Germinal center (tissue), 1 donor: ENCODE measurements at regions not wholly inside any gene's neighbourhood (a gene's known extent, or its start where the extent isn't known, plus 50 kb on each side); places are given as distances from the start of the nearest gene placed in this dataset.

Source experiments
- DNase-seq: peaks from one replicate; pipeline ENCODE4 v3.0.0; 2012; ENCODE audit warnings: mixed read lengths, low spot score

DNA sequence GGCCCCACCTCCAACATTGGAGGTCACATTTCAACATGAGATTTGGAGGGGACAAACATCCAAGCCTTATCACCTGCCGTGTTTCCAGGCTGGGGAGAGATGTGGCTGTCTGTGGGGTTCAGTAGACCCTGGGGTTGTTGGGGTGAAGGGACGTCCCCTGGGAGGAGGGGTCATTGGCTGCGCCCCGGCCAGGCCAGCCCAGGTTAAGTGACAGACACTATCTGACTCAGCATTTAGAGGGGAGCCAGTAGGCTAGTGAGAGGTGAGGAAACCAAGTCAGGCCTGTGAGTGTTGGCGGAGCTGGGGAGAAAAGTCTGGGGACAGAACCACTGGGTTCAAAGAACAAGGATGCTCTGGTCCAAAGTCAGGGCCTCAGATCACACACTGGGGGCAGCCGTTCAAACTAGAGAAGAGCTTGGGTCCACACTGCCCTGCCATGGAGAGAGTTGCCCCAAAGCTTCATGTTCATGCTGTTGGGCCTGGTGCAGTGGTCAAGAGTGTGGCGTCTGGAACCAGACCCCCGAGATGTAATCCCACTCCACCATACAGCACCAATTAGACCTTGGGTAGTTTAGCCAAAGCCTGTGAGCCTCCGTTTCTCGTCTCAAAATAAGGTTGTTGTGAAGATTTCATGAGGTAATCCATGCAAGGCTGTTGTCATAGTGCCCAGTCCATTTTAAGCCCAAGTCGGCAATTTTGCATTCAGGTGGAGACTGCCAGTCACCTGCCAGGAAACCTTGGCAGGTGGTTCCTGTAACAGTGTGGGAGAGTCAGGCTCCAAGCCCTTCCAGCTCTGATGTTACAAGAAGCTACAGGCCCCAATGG is 1289.6 kb downstream of the TBC1D22A start:
- no peak for DNase-seq

GRCh38 chr22:48050836-48051235 is 1288.4 kb downstream of the TBC1D22A start:
- DNase-seq = no peak

GRCh38 chr22:48049116-48049515 is 1286.7 kb downstream of the TBC1D22A start:
- DNase-seq = no peak

GRCh38 chr22:48047722-48048500 is 1285.5 kb downstream of the TBC1D22A start:
- DNase-seq = no peak

DNA sequence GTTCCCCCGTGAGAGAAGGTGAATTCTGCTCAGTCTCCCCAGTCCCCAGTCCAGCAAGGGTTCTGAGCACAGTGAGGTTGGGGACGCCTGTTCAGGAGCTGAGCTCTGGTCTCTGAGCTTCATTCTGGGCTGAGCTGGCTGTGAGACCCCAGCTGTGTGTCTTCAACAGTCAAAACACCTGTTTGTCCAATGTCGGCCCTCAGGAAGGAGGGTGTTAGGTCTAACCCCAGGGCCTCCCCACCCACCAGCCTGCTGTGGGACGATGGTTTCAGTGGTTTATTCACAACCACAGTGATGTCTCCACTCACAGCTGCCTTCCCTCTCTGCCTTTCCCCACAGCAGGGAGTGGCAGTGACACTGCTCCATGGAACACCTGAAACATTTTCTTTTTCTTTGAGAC is 1282.9 kb downstream of the TBC1D22A start:
- no peak for DNase-seq

DNA sequence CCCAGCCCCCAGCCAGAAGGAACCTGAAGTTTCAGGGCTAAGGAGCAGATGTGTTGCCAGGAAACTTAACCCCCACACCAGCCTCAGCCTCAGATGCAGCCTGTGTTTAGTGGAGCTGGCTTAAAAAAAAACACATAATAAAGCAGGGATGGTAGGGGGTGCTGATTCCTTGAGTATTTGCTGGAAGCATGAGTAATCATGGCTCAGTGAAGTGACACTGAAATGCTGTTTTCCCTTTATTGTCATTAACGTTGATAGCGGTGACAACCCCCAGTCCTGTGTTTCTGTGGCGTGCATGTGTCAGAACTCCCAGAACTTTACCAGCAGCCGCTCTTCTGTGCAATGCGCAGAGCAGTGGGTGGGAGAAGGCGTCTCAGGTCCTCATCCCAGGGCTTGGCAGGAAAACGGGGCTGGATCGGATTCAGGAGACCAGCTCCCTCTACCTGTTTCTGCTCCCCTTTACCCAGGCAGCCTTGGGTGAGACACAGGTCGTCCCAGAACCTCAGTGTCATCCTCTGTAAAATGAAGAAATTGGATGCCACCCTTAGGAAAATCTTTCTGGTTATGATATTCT is 1282.1 kb downstream of the TBC1D22A start:
- no peak for DNase-seq

GRCh38 chr22:48043581-48043980 is 1281.1 kb downstream of the TBC1D22A start:
- DNase-seq = no peak

- DNase-seq = no peak
Measured at GRCh38 chr22:48042621-48043395, 1280.4 kb downstream of the TBC1D22A start.

DNA sequence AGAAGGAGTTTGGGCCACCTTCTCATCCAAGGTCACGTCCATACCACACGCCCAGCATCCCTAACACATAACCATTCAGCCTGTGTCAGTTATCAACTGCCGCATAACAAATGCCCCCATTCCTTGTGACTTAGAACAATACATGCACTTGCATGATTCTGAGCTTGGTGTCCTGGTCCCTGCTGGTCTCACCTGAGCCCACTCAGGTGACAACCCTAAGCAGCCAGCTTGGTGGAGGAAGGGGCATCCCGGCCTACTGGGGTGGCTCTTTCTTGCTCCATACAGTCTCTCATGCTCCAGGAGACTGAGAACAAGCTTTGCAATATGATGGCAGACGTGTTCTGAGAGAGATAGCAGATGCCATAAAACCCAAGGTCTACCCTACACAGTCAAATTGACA is 1276.9 kb downstream of the TBC1D22A start:
- DNase-seq = no peak

DNA sequence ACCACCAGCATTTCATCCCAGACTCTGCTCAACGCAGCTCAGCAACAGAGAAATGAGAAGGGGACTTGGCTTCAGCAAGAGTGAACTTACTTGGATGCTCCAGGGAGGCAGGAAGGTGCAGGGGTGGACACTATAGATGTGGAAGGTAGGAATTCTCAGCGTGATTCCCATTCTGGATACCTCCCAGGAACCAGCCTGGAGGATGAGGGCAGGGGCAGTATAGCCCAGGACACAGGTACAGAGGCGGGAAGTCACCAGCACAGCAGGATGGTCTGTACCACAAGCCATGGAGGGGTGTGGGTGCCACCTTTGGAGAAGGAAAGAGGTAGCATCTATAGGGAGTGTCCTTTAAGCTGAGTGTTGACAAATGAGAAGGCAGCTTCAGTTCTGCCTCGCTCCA is 1275.2 kb downstream of the TBC1D22A start:
- DNase-seq = no peak

DNA sequence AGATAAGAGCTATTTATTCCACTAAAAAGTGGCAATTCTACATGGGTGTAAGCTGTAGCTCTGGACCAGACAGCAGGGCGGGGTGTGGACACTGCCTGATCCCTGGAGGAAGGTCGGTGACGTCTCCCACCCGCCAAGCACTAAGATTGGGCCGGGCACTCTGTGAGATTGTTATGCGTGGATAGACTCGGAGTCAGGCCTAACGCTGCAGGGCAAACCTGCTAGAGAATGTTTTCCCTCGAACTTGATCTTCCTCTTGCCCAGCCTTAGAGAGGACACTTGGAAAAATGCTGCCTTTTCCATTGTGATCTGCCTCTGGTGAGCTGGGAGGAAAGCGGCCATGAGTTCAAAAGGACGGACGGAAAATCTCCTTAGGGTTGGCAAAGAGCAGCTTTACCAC is 1273.4 kb downstream of the TBC1D22A start:
- no peak for DNase-seq

DNA sequence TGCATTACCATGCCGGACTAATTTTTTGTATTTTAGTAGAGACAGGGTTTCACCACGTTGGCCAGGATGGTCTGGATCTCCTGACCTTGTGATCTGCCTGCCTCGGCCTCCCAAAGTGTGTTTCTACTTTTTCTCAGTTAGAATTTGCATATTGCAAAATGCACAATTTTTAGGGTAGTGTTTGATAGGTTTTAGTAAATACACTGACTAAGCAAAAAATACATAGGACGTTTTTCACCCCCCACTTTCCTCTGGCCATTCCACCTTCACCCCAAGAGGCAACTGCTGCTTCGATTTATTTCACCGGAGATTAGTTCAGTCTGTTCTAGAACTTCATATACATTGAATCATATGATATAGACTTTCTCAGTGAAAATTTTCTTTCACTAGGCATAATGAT is 1269.1 kb downstream of the TBC1D22A start:
- no peak for DNase-seq

DNA sequence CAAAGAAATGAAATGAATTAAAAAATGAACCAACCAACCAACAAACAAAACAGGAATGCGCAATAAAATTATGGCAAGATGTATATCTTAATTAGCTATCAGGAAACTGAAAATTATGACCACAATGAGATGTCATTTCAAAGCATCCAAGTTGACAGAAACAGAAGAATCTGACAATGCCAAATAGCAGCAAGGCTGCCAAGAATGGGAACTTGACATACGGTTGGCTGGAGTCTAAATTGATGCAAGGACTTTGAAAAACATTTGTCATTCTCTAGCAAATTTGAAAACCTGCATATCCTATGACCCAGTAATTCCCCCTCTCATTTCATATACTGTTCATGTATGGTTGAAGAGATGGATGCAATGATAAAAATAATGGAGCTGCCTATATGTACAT is 1262.6 kb downstream of the TBC1D22A start:
- DNase-seq = no peak

DNA sequence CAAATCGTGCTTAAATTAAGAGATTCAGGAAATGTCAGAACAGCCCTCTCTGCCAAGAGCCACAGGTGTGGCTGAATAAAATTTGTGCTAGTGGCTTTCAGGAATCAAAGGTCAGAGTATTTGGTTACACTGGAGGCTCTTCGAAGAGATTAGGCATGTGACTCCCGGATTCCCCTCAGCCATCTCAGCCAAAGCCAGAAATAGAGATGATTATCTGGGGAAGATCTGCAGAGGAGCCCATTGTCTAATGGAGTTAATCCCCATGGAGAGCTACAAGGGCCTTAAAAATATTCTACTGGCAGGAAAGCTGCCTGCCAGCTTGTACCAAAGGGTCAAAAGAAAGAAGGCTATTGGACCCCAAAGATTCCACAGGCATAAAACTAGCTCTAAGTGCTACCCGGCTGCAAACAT is 1259.5 kb downstream of the TBC1D22A start:
- no peak for DNase-seq

GRCh38 chr22:48018346-48018745 is 1255.9 kb downstream of the TBC1D22A start:
- no peak for DNase-seq

- no peak for DNase-seq
Measured at GRCh38 chr22:48015701-48016100, 1253.3 kb downstream of the TBC1D22A start.

- DNase-seq = no peak
Measured at GRCh38 chr22:48004936-48005335, 1242.5 kb downstream of the TBC1D22A start.

GRCh38 chr22:48004038-48004437 is 1241.6 kb downstream of the TBC1D22A start:
- DNase-seq = no peak

GRCh38 chr22:48001101-48001500 is 1238.7 kb downstream of the TBC1D22A start:
- no peak for DNase-seq

DNA sequence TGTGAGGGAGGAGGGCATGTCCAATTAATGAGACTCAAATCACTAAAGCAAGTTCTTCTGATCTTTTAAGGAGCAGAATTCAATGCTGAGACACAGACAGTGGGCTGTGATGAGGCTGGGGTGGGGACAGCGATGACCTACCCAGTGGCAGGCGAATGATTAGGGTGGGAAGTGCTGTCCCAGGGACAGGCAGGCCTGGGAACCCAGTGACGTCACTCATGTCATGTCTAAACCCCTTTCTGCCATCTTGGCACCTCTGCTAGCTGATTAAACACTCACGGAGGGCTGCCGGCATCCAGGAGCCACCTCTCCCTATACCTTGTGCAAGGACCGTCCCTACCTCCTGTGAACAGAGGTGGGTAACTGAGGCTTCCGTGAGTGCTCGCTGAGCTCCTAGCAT is 1235.2 kb downstream of the TBC1D22A start:
- no peak for DNase-seq

- DNase-seq = no peak
Measured at GRCh38 chr22:47997052-47997590, 1234.7 kb downstream of the TBC1D22A start.

GRCh38 chr22:47996446-47996857 is 1234.0 kb downstream of the TBC1D22A start:
- peak; percentile 78 for DNase-seq
